ENCODE measurements at regions not wholly inside any gene's neighbourhood (a gene's known extent, or its start where the extent isn't known, plus 50 kb on each side); places are given as distances from the start of the nearest gene placed in this dataset.

DNA sequence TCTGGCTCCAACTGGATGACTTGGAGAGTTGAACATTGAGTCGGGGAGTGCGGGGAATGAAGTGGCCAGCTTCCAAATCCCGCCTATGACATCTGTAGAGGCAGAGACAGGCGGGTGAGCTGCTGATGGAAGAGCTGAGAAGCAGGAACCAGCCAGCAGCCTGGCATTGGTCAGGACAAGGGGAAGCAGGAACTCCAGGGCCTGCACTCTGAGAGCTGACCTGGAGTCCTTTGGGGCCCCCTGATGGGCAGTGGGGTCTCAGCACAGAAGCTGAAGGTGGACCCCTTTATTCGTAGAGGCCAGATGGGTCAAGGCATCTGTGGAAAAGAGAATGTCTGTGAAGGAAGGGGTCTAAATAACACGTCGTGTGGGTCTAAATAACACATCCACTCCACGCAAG, 57.0 kb downstream of the SEC61G start:
- Histone ChIP-seq H3K9ac (no peak overlapping the region), H3K9me3 (ENCODE audit: control insufficient read depth, low read length) (no peaks in the 10 kb centered on the region), H3K4me2 (ENCODE audit: low read length) (no peak overlapping the region), H3K36me3 (ENCODE audit: control insufficient read depth, insufficient read depth, low read length) (no peaks in the 10 kb centered on the region), H3K27me3 (ENCODE audit: control insufficient read depth, insufficient read depth, low read length) (no peaks in the 10 kb centered on the region), H3K4me3 (ENCODE audit: low read depth, low read length) (no peak overlapping the region), H2AFZ (no peak overlapping the region), H3K4me1 (no peaks in the 10 kb centered on the region), H3K27ac (no peak overlapping the region), H3K79me2 (no peaks in the 10 kb centered on the region)
- TF ChIP-seq, protein P1, sequence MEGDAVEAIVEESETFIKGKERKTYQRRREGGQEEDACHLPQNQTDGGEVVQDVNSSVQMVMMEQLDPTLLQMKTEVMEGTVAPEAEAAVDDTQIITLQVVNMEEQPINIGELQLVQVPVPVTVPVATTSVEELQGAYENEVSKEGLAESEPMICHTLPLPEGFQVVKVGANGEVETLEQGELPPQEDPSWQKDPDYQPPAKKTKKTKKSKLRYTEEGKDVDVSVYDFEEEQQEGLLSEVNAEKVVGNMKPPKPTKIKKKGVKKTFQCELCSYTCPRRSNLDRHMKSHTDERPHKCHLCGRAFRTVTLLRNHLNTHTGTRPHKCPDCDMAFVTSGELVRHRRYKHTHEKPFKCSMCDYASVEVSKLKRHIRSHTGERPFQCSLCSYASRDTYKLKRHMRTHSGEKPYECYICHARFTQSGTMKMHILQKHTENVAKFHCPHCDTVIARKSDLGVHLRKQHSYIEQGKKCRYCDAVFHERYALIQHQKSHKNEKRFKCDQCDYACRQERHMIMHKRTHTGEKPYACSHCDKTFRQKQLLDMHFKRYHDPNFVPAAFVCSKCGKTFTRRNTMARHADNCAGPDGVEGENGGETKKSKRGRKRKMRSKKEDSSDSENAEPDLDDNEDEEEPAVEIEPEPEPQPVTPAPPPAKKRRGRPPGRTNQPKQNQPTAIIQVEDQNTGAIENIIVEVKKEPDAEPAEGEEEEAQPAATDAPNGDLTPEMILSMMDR (IDR thresholded peaks at IDR 0.05), result no peak

DNA sequence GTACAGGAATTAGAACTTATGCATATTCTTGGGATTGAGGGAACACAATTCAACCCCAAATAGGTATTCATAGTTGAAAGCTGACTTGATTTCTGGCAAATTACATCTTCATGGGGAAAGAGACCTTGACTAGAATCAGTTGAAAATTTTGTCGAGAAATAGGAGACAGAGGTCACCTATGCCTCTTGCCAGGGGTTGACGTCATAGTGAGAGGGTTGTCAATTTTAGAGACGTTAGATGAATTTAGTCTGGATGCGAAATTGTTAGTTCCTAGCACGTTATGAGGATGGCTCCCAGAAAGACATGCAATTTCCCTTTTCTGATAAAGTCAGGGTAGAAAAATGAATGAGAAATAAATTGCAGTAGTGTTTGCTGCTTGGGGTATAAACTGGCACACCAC, 59.3 kb downstream of the SEC61G start:
- Histone ChIP-seq H3K9me3 (ENCODE audit: control insufficient read depth, low read length) (no peaks in the 10 kb centered on the region), H3K27me3 (ENCODE audit: control insufficient read depth, insufficient read depth, low read length) (no peaks in the 10 kb centered on the region), H3K4me3 (ENCODE audit: low read depth, low read length) (no peak overlapping the region), H3K79me2 (no peaks in the 10 kb centered on the region), H3K9ac (no peak overlapping the region), H3K4me1 (no peaks in the 10 kb centered on the region), H2AFZ (no peak overlapping the region), H3K4me2 (ENCODE audit: low read length) (no peak overlapping the region), H3K36me3 (ENCODE audit: control insufficient read depth, insufficient read depth, low read length) (no peaks in the 10 kb centered on the region), H3K27ac (no peak overlapping the region)
- TF ChIP-seq, protein P1 (IDR thresholded peaks at IDR 0.05), result no peak

DNA sequence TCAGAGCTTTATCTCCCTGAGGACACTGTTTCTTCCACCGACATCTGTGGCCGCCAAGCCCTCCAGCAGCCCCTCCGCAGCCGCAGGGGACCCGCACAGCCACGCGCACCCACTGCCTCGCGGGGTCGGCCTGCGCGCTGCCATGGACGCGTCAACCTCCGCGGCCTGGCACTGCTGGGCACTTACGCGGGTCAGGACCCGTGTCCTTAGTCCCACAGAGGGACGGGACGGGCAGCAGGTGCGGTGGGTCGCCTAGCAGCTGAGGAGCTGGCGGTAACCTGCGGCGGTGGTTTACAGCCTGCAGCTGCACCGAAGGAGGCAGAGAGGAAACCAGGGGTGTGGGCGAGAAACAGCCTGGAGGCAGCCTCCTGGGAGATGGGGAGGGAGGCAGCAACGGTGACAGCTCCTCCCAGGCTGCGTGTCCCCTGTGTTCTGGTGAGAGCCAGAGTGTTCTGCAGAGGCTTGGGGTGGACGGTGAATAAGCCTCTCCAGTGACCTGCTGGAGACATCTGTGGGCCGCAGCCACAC, 61.3 kb downstream of the SEC61G start:
- Histone ChIP-seq H3K4me1 (no peaks in the 10 kb centered on the region), H3K79me2 (no peaks in the 10 kb centered on the region), H2AFZ (no peak overlapping the region), H3K9ac (no peak overlapping the region), H3K9me3 (ENCODE audit: control insufficient read depth, low read length) (no peaks in the 10 kb centered on the region), H3K36me3 (ENCODE audit: control insufficient read depth, insufficient read depth, low read length) (no peaks in the 10 kb centered on the region), H3K27me3 (ENCODE audit: control insufficient read depth, insufficient read depth, low read length) (no peaks in the 10 kb centered on the region), H3K27ac (no peak overlapping the region), H3K4me3 (ENCODE audit: low read depth, low read length) (no peak overlapping the region), H3K4me2 (ENCODE audit: low read length) (no peak overlapping the region)
- TF ChIP-seq, protein P1 (IDR thresholded peaks at IDR 0.05), result no peak

DNA sequence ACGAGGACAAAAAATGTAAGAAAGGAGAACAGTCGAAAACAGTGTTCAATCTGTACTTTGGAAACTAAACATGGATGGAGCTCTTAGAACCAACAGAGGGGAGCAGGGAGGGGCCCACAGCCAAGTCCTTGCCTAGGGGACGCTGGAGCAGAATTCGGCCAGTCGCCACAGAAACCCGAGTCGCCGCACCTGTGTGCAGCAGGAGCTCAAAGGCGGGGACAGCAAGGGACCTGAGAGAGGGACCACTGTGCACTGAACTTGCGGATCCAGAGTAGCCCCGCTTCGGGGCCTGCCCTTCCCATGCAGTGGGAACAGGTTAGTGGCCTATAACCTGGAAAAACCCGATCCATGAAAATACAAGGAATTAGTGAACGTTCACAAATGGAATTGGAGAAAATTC, 68.1 kb downstream of the SEC61G start:
- H2AFZ ChIP-seq, result no peak overlapping the region
- TF ChIP-seq, protein P1 (IDR thresholded peaks at IDR 0.05), result no peak
- no peaks in the 10 kb centered on the region for H3K27me3 ChIP-seq (ENCODE audit: control insufficient read depth, insufficient read depth, low read length)
- no peak overlapping the region for H3K4me3 ChIP-seq (ENCODE audit: low read depth, low read length)
- H3K79me2 ChIP-seq, result no peaks in the 10 kb centered on the region
- no peaks in the 10 kb centered on the region for H3K9me3 ChIP-seq (ENCODE audit: control insufficient read depth, low read length)
- H3K36me3 ChIP-seq (ENCODE audit: control insufficient read depth, insufficient read depth, low read length), result no peaks in the 10 kb centered on the region
- no peak overlapping the region for H3K4me2 ChIP-seq (ENCODE audit: low read length)
- no peak overlapping the region for H3K9ac ChIP-seq
- H3K4me1 ChIP-seq, result no peaks in the 10 kb centered on the region
- no peak overlapping the region for H3K27ac ChIP-seq

DNA sequence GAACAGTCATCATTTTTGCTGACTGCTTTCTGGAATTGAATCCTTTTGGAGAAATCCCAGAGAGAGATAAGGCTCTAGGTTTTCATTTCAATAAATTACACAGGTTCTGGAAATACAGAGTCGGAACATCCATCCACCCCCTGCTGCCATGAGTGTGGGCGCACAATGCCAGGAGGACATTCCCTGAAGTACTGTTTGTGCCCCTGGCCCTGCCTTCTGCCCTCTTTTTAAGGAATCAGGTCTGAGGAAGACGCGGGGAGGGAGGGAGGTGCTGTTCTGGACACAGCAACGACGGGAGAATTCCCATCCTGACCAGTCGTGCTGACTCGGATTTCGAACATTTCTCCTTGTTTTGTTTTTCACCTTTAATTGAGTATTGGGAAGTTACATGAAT, 69.0 kb downstream of the SEC61G start:
- Histone ChIP-seq H3K27ac (no peak overlapping the region), H3K36me3 (ENCODE audit: control insufficient read depth, insufficient read depth, low read length) (no peaks in the 10 kb centered on the region), H3K27me3 (ENCODE audit: control insufficient read depth, insufficient read depth, low read length) (no peaks in the 10 kb centered on the region), H3K79me2 (no peaks in the 10 kb centered on the region), H3K4me2 (ENCODE audit: low read length) (no peak overlapping the region), H3K9ac (no peak overlapping the region), H3K4me1 (no peaks in the 10 kb centered on the region), H3K4me3 (ENCODE audit: low read depth, low read length) (no peak overlapping the region), H3K9me3 (ENCODE audit: control insufficient read depth, low read length) (no peaks in the 10 kb centered on the region), H2AFZ (no peak overlapping the region)
- TF ChIP-seq, protein P1 (IDR thresholded peaks at IDR 0.05), result no peak
